HG03039 (cell line): ENCODE measurements at regions not wholly inside any gene's neighbourhood (a gene's known extent, or its start where the extent isn't known, plus 50 kb on each side); places are given as distances from the start of the nearest gene placed in this dataset.
"Not testable (repeated sequence)": the region's sequence is repeated elsewhere in the genome, so short reads cannot be mapped to it uniquely, and the experiment has no call there.

Experiments
- ATAC-seq: cut with Tn5 transposase; IDR thresholded peaks from one replicate; pipeline ENCODE4 v1.9.1; 2021; ENCODE audit warnings: mild to moderate bottlenecking, moderate library complexity; ENCODE audit not compliant: unreplicated experiment

GRCh38 chr6:73983367-73983766, 287.4 kb downstream of the CD109 start:
- ATAC-seq, result no peak

GRCh38 chr6:73980096-73980495, 284.1 kb downstream of the CD109 start:
- ATAC-seq, result no peak

GRCh38 chr6:73978330-73978729, 282.3 kb downstream of the CD109 start:
- ATAC-seq, result no peak

- ATAC-seq, result not testable (repeated sequence)
Measured at GRCh38 chr6:73972518-73972917, 276.5 kb downstream of the CD109 start.

- ATAC-seq, result no peak
Measured at GRCh38 chr6:73969971-73970970, 274.3 kb downstream of the CD109 start.

- no peak for ATAC-seq
Measured at GRCh38 chr6:73968221-73968757, 272.3 kb downstream of the CD109 start.

GRCh38 chr6:73965539-73966029, 269.6 kb downstream of the CD109 start:
- ATAC-seq, result no peak

- no peak for ATAC-seq
Measured at GRCh38 chr6:73964241-73964854, 268.3 kb downstream of the CD109 start.

GRCh38 chr6:73962884-73963283, 266.9 kb downstream of the CD109 start:
- no peak for ATAC-seq

- no peak for ATAC-seq
Measured at GRCh38 chr6:73956305-73956704, 260.3 kb downstream of the CD109 start.

GRCh38 chr6:73955800-73956199, 259.8 kb downstream of the CD109 start:
- ATAC-seq, result no peak

GRCh38 chr6:73954881-73955280, 258.9 kb downstream of the CD109 start:
- ATAC-seq, result no peak

GRCh38 chr6:73951183-73951582, 255.2 kb downstream of the CD109 start:
- no peak for ATAC-seq

- no peak for ATAC-seq
Measured at GRCh38 chr6:73943930-73944652, 248.1 kb downstream of the CD109 start.

- no peak for ATAC-seq
Measured at GRCh38 chr6:73943411-73943810, 247.4 kb downstream of the CD109 start.

- ATAC-seq, result no peak
Measured at GRCh38 chr6:73942592-73943186, 246.7 kb downstream of the CD109 start.

GRCh38 chr6:73941892-73942291, 245.9 kb downstream of the CD109 start:
- no peak for ATAC-seq

- no peak for ATAC-seq
Measured at GRCh38 chr6:73937805-73938204, 241.8 kb downstream of the CD109 start.

- ATAC-seq, result no peak
Measured at GRCh38 chr6:73932866-73933265, 236.9 kb downstream of the CD109 start.

- ATAC-seq, result no peak
Measured at GRCh38 chr6:73929405-73929804, 233.4 kb downstream of the CD109 start.

- no peak for ATAC-seq
Measured at GRCh38 chr6:73927421-73927820, 231.4 kb downstream of the CD109 start.
